ENCODE measurements at regions not wholly inside any gene's neighbourhood (a gene's known extent, or its start where the extent isn't known, plus 50 kb on each side); places are given as distances from the start of the nearest gene placed in this dataset.

DNA sequence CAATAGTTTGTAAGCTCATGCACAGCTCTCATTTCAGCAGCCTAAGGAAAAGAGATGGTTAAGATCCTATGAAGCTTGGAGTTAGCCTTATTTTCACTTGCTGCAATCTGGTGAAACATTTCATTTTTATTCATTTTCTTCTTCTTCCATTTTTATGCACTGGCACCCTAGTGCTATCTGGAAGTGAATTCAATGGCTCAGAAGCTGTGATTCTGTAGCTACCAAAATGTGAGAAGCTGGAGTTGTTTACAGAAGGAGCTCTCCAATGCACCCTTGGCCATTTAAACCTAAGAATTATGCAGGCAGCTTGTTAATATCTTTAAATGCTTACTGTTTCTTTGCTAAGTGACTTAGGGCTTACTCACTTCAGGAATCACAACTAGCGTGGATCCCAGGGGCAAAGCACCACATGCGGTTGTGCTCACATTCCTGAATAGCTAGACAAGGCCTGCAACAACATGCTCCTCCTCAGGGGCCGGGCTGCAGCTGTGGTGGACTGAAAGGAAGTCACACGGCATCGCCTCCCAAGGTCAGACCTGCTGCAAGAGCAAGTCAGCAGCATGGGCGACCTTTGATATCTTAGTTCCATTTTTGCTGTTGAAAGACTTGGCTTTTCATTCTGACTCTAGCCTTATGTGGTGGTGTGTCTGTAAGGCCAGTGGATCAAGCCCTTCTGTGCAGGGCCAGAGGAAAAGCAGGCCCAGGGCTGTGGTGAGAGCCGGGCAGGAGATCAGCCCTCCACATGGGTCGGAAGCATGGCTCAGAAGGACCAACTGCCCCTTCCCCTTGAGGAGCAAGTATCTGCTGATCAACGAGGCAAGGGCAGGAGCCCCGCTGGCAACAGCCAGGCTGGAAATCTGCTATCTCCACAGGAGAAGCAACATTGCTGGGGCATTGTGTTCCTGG is 91.9 kb upstream of the MBL2 start:
- 64 to 67% methylated on average over 3 to 4 of the region's 10 CpGs for WGBS, 2 donors (ENCODE audit: low coverage in 1 of 2)
- ATAC-seq = no peak

DNA sequence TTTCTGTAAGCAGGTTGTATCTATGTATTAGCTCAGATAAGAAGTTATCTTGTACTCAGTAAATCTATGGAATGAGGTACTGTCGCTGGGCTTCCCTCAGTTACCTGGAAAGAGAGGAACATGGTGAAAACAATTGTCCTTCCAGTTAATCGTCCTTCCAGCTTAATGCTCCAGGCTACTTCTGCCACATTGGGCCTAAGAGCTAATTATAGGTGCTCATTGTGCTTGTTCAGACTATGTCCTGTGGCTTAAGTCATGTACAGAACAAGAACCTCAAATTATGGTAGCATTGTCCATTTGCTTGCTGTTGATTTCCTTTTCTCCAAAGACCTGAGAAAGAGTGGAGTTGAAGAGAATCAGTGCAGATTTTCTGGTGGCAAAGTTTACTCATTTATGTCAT is 86.1 kb upstream of the MBL2 start:
- ATAC-seq = no peak
- Histone ChIP-seq H3K27ac (no peak overlapping the region), H3K36me3 (no peaks in the 10 kb centered on the region), H3K27me3 (no peaks in the 10 kb centered on the region), H3K4me3 (no peak overlapping the region), H3K9me3 (no peaks in the 10 kb centered on the region), H3K4me1 (no peaks in the 10 kb centered on the region)
- WGBS, 2 donors (ENCODE audit: low coverage in 1 of 2) = 71 to 100% methylated on average over 1 to 2 of the region's 2 CpGs
- TF ChIP-seq, protein P1, sequence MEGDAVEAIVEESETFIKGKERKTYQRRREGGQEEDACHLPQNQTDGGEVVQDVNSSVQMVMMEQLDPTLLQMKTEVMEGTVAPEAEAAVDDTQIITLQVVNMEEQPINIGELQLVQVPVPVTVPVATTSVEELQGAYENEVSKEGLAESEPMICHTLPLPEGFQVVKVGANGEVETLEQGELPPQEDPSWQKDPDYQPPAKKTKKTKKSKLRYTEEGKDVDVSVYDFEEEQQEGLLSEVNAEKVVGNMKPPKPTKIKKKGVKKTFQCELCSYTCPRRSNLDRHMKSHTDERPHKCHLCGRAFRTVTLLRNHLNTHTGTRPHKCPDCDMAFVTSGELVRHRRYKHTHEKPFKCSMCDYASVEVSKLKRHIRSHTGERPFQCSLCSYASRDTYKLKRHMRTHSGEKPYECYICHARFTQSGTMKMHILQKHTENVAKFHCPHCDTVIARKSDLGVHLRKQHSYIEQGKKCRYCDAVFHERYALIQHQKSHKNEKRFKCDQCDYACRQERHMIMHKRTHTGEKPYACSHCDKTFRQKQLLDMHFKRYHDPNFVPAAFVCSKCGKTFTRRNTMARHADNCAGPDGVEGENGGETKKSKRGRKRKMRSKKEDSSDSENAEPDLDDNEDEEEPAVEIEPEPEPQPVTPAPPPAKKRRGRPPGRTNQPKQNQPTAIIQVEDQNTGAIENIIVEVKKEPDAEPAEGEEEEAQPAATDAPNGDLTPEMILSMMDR (IDR thresholded peaks at IDR 0.05) = no peak
- TF ChIP-seq POLR2AphosphoS5 (IDR thresholded peaks at IDR 0.05) (no peak), POLR2A (IDR thresholded peaks at IDR 0.05) (no peak), EP300 (IDR thresholded peaks at IDR 0.05) (no peak)

More for the DNA sequence above, 91.9 kb upstream of the MBL2 start:
- no peaks in the 10 kb centered on the region for H3K4me1 ChIP-seq
- no peak overlapping the region for H3K27ac ChIP-seq
- no peaks in the 10 kb centered on the region for H3K36me3 ChIP-seq
- H3K4me3 ChIP-seq = no peak overlapping the region
- H3K27me3 ChIP-seq = no peaks in the 10 kb centered on the region
- TF ChIP-seq, protein P1 (IDR thresholded peaks at IDR 0.05) = no peak
- no peak for TF ChIP-seq EP300 (IDR thresholded peaks at IDR 0.05)
- TF ChIP-seq POLR2AphosphoS5 (IDR thresholded peaks at IDR 0.05) = no peak
- no peak for TF ChIP-seq POLR2A (IDR thresholded peaks at IDR 0.05)
- H3K9me3 ChIP-seq = no peaks in the 10 kb centered on the region

DNA sequence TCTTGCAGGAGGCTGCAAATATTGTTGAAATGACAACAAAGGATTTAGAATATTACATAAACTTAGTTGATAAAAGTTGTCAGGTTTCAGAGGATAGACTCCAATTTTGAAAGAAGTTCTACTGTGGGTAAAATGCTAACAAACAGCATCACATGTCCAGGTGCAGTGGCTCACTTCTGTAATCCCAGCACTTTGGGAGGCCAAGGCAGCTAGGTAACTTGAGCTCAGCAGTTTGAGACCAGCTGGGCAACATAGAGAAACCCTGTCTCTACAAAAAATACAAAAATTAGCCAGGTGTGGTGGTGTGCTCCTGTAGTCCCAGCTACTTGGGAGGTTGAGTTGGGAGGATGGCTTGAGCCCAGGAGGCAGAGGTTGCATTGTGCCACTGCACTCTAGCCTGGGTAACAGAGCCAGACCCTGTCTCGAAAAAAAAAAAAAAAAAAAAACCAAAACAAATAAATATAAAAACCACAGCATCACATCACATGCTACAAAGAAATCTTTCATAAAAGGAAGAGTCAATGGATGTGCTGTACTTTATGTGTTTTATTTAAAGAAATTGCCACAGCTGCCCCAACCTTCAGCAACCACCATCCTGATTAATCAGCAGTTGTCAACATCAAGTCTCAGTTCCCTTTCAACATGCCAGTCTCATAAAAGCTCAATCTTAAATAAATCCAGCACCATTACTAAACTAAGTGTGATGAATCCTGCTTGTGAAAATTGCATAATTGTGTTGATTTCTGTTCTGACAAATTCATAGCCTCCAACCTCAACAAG is 83.2 kb upstream of the MBL2 start:
- no peaks in the 10 kb centered on the region for H3K9me3 ChIP-seq
- no peaks in the 10 kb centered on the region for H3K36me3 ChIP-seq
- no peak overlapping the region for H3K4me3 ChIP-seq
- H3K27me3 ChIP-seq = peaks cover 7% of the 10 kb centered on the region
- no peak for ATAC-seq
- WGBS, 2 donors (ENCODE audit: low coverage in 1 of 2) = no CpG with 5 or more reads among the region's 1 CpG
- no peak overlapping the region for H3K27ac ChIP-seq
- TF ChIP-seq EP300 (IDR thresholded peaks at IDR 0.05) (no peak), POLR2AphosphoS5 (IDR thresholded peaks at IDR 0.05) (no peak), POLR2A (IDR thresholded peaks at IDR 0.05) (no peak)
- TF ChIP-seq, protein P1 (IDR thresholded peaks at IDR 0.05) = no peak
- no peaks in the 10 kb centered on the region for H3K4me1 ChIP-seq

DNA sequence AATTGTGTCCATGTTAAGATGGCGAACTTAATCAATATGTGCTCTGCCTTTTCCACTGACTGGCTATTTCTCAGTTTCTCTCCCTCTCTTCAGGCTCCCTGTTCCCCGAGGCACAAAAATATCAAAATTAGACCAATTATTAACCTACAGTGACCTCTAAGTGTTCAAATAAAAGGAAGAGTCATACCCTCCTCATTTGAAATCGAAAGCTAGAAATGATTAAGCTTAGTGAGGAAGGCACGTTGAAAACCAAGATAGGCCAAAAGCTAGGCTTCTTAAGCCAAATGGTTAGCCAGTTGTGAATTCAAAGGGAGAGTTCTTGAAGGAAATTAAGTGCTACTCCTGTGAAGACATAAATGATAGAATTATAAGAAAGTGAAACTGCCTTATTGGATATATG is 81.1 kb upstream of the MBL2 start:
- WGBS, 2 donors (ENCODE audit: low coverage in 1 of 2) = 78 to 95% methylated on average over 2 to 4 of the region's 4 CpGs
- H3K4me1 ChIP-seq = no peaks in the 10 kb centered on the region
- no peak overlapping the region for H3K4me3 ChIP-seq
- H3K9me3 ChIP-seq = no peaks in the 10 kb centered on the region
- H3K36me3 ChIP-seq = no peaks in the 10 kb centered on the region
- TF ChIP-seq, protein P1 (IDR thresholded peaks at IDR 0.05) = no peak
- TF ChIP-seq POLR2A (IDR thresholded peaks at IDR 0.05) = no peak
- TF ChIP-seq EP300 (IDR thresholded peaks at IDR 0.05) = no peak
- TF ChIP-seq POLR2AphosphoS5 (IDR thresholded peaks at IDR 0.05) = no peak
- no peak overlapping the region for H3K27ac ChIP-seq
- H3K27me3 ChIP-seq = peaks cover 7% of the 10 kb centered on the region
- ATAC-seq = no peak

Measured in gastroesophageal sphincter (tissue), 4 donors.